ENCODE measurements at regions not wholly inside any gene's neighbourhood (a gene's known extent, or its start where the extent isn't known, plus 50 kb on each side); places are given as distances from the start of the nearest gene placed in this dataset.
"Not testable (repeated sequence)": the region's sequence is repeated elsewhere in the genome, so short reads cannot be mapped to it uniquely, and the experiment has no call there.

- H3K27ac ChIP-seq, result no peak overlapping the region
- DNase-seq (ENCODE audit: low read depth, low spot score), result no peak
Measured at GRCh38 chr13:50485979-50486935, 357.2 kb downstream of the DLEU7 start.

- DNase-seq (ENCODE audit: low read depth, low spot score), result no peak
- H3K27ac ChIP-seq, result no peak overlapping the region
Measured at GRCh38 chr13:50493683-50494082, 349.8 kb downstream of the DLEU7 start.

- DNase-seq (ENCODE audit: low read depth, low spot score), result no peak
- H3K27ac ChIP-seq, result no peak overlapping the region
Measured at GRCh38 chr13:50494138-50494537, 349.4 kb downstream of the DLEU7 start.

- DNase-seq (ENCODE audit: low read depth, low spot score); H3K27ac ChIP-seq: not testable (repeated sequence)
Measured at GRCh38 chr13:50503212-50503611, 340.3 kb downstream of the DLEU7 start.

- H3K27ac ChIP-seq, result no peak overlapping the region
- DNase-seq (ENCODE audit: low read depth, low spot score), result no peak
Measured at GRCh38 chr13:50509167-50509566, 334.3 kb downstream of the DLEU7 start.

- DNase-seq (ENCODE audit: low read depth, low spot score), result no peak
- H3K27ac ChIP-seq, result no peak overlapping the region
Measured at GRCh38 chr13:50509771-50510441, 333.6 kb downstream of the DLEU7 start.

GRCh38 chr13:50510885-50511545, 332.5 kb downstream of the DLEU7 start:
- DNase-seq (ENCODE audit: low read depth, low spot score); H3K27ac ChIP-seq: not testable (repeated sequence)

- no peak overlapping the region for H3K27ac ChIP-seq
- DNase-seq (ENCODE audit: low read depth, low spot score), result no peak
Measured at GRCh38 chr13:50511877-50512341, 331.6 kb downstream of the DLEU7 start.

- DNase-seq (ENCODE audit: low read depth, low spot score), result no peak
- H3K27ac ChIP-seq, result no peak overlapping the region
Measured at GRCh38 chr13:50512474-50513299, 330.8 kb downstream of the DLEU7 start.

GRCh38 chr13:50513300-50513877, 330.1 kb downstream of the DLEU7 start:
- no peak for DNase-seq (ENCODE audit: low read depth, low spot score)
- no peak overlapping the region for H3K27ac ChIP-seq

GRCh38 chr13:50514249-50514648, 329.2 kb downstream of the DLEU7 start:
- H3K27ac ChIP-seq, result no peak overlapping the region
- no peak for DNase-seq (ENCODE audit: low read depth, low spot score)

- H3K27ac ChIP-seq, result no peak overlapping the region
Measured at GRCh38 chr13:50518131-50518530, 325.4 kb downstream of the DLEU7 start.

GRCh38 chr13:50518781-50519201, 324.7 kb downstream of the DLEU7 start:
- DNase-seq (ENCODE audit: low read depth, low spot score), result no peak
- no peak overlapping the region for H3K27ac ChIP-seq

More at GRCh38 chr13:50518131-50518530, 325.4 kb downstream of the DLEU7 start:
- no peak for DNase-seq (ENCODE audit: low read depth, low spot score)

GRCh38 chr13:50519866-50520265, 323.6 kb downstream of the DLEU7 start:
- no peak for DNase-seq (ENCODE audit: low read depth, low spot score)
- no peak overlapping the region for H3K27ac ChIP-seq

- H3K27ac ChIP-seq, result no peak overlapping the region
- DNase-seq (ENCODE audit: low read depth, low spot score), result no peak
Measured at GRCh38 chr13:50521006-50521830, 322.3 kb downstream of the DLEU7 start.

- H3K27ac ChIP-seq, result no peak overlapping the region
- DNase-seq (ENCODE audit: low read depth, low spot score), result no peak
Measured at GRCh38 chr13:50521831-50522149, 321.7 kb downstream of the DLEU7 start.

- no peak overlapping the region for H3K27ac ChIP-seq
- no peak for DNase-seq (ENCODE audit: low read depth, low spot score)
Measured at GRCh38 chr13:50522506-50522905, 321.0 kb downstream of the DLEU7 start.

- no peak overlapping the region for H3K27ac ChIP-seq
- DNase-seq (ENCODE audit: low read depth, low spot score), result no peak
Measured at GRCh38 chr13:50523307-50523706, 320.2 kb downstream of the DLEU7 start.

GRCh38 chr13:50524560-50524959, 318.9 kb downstream of the DLEU7 start:
- no peak for DNase-seq (ENCODE audit: low read depth, low spot score)
- no peak overlapping the region for H3K27ac ChIP-seq

Measured in epithelial cell of prostate (primary cell).